ENCODE measurements at regions not wholly inside any gene's neighbourhood (a gene's known extent, or its start where the extent isn't known, plus 50 kb on each side); places are given as distances from the start of the nearest gene placed in this dataset.
"Not testable (repeated sequence)": the region's sequence is repeated elsewhere in the genome, so short reads cannot be mapped to it uniquely, and the experiment has no call there.

GRCh38 chr7:109835577-109835976 is 1255.3 kb upstream of the LRRN3 start:
- DNase-seq, result no peak

DNA sequence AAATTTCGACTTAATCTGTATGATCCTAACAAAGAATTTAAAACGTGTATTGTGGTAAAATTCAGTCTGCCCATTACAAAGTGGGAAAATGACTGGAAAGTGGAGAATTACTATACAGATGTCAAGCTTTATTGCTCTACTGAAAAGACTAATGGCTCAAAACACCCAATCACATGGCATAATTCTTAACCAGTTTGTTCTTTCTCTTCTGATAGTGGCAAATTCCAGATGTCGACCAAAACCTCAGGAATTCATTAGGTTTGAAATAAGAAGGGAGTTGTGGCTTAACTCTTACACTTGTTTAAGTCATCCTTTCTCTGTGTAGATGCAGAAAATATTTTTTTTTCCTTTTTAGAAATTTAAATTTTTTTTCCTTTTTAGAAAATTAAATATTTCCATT is 1254.9 kb upstream of the LRRN3 start:
- DNase-seq, result no peak

DNA sequence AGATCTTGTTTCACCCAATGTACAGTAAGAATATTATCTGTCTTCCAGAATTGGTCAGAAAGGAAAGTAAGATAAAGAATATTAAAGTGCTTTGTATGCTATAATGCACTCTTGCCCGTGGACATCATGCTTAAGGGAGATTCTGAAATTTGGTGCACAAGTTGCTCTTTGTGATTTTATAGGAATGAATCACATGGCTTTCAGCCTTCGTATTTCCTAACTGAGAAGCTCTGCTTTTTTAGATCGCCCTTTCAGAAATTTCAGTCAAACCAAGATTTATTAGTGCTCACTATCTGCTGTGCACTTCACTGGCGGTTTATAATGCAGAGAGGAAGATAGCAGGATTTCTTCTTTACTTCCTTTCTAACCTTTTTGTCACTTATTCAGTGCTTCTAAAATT is 1248.5 kb upstream of the LRRN3 start:
- DNase-seq, result no peak

DNA sequence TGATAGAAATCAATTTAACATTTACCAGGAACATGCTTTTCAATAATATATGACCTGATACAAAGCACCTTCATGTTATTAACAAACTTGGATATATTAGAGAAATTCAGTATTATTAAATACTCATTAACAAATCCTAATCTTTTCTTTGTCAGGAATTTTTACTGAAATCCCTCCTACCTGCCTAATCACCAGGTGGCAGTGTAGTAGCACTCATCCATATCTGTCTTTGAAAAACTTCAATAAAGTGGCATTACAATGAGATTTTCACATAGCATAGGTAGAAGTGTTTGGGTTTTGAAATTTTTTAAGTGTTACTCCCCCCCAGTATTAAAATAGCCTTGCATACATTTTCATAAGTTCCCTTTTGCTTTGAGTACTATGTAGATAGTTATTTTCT is 1246.6 kb upstream of the LRRN3 start:
- DNase-seq, result peak in 1 of 2 experiments; percentile 7

DNA sequence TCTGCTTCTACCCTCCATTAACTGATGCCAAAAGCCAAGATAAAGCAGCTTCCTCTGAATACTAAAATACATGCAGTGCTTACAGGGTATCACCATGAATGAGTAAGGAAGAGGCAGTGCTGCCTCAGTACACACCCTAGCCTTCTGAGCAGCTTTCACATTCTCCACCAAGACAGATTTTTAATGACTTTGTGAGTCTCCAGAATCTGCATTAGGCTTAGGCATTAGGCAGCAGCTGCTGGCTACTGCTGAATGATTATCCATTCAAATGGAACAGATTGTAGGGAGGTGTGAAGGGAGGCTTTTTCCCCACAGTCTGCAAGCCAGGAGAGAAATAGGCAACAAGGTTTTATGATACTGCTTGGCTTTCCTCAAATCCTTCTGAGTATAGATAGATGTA is 1226.7 kb upstream of the LRRN3 start:
- DNase-seq, result no peak

GRCh38 chr7:109868215-109868860 is 1222.6 kb upstream of the LRRN3 start:
- no peak for DNase-seq

DNA sequence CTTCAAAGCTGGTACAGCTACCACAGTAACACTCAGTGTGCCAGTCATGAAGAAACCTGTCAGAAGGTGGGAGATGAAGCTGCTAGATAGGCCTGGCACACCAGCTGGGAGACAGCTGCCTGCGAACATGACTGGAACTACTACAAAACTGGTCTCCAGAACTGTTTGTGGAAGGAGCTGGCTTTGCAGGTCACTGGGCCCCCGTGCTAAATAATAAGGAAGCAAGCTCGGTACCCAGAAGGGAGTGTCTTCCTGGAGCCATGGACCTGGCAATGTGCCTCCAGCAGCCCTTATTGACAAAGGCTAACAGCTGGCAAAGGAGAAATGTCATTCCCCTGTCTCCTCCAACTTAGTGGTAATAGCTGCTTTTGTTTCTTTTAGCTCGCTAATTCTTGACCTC is 1217.6 kb upstream of the LRRN3 start:
- peak; percentile 6 to 16 for DNase-seq

DNA sequence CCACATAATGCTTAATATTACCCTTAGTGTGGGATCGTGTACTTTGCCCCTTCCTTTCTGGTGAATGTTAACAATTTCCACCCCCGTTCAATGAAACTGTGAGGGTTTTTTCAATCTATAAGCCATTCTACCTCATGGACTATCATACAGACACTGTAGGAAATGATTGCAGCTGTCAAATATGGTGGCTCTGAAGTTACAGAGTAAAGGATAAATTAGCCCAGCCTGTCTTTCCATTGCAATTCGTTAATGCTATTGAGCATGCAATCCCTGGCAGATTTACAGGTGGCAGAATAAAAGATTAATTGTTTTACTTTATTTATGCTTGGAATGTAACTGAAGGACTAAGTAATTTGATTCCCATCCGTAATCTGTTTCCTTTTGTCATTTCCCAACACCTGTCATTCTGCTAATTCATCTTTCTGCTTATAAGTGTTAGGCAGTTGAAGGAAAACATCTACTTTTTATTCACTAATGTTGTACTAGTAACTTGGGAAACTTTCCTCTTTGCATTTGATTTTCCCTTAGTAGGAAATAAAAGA is 1211.6 kb upstream of the LRRN3 start:
- DNase-seq, result no peak

DNA sequence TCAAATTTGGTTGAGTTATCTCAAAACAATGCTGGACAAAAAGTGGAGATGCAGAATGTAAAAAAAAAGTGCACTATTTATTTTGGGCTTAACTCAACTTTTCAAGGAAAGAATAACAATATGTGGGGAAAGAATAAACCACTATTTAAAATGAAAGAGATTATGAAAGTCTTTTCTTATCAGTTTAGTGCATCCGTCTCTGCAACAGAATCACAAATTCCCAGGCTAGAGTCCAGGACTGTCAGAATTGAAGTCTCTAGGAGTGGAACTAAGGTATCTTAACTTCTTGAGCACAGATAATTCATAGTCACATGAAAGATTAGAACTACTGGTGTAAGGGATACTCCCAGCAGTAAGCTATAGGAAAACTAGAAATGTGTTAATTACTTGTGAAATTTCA is 1200.3 kb upstream of the LRRN3 start:
- no peak for DNase-seq

DNA sequence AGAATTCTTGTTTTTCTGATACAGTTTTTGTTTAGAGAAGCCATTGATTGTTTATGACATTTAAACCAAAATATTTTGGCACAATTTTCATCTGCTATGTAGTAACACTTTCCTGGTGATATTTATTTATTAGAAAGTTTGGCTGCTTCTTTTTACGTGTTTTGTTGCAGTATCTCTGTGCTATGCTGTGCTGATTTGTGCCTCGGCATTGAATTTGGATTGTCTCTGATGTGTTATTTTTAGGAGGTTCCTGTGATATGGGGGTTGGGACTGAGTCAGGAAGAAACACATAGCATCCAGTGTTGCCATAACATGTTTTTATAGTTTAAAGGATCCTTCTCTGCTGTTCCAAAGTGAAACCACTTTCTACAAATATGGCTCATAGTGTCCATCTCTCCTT is 1197.7 kb upstream of the LRRN3 start:
- DNase-seq, result no peak

GRCh38 chr7:109895536-109895935 is 1195.4 kb upstream of the LRRN3 start:
- no peak for DNase-seq

GRCh38 chr7:109901926-109902325 is 1189.0 kb upstream of the LRRN3 start:
- no peak for DNase-seq

DNA sequence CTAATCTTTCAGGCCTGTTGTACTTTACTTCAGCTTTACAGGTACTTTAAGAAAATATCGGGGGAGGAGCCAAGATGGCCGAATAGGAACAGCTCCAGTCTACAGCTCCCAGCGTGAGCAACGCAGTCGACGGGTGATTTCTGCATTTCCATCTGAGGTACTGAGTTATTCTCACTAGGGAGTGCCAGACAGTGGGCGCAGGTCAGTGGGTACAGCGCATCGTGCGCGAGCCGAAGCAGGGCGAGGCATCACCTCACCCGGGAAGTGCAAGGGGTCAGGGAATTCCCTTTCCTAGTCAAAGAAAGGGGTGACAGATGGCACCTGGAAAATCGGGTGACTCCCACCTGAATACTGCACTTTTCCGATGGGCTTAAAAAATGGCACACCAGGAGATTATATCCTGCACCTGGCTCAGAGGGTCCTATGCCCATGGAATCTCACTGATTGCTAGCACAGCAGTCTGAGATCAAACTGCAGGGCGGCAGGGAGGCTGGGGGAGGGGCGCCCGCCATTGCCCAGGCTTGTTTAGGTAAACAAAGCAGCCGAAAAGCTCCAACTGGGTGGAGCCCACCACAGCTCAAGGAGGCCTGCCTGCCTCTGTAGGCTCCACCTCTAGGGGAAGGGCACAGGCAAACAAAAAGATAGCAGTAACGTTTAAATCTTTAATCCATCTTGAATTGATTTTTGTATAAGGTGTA is 1185.4 kb upstream of the LRRN3 start:
- not testable (repeated sequence) for DNase-seq

- DNase-seq, result no peak
These were observed 1175.3 kb upstream of the LRRN3 start for GRCh38 chr7:109915670-109916069.

- DNase-seq, result no peak
These were observed 1164.2 kb upstream of the LRRN3 start for GRCh38 chr7:109926738-109927137.

- no peak for DNase-seq
These were observed 1160.9 kb upstream of the LRRN3 start for GRCh38 chr7:109930049-109930448.

DNA sequence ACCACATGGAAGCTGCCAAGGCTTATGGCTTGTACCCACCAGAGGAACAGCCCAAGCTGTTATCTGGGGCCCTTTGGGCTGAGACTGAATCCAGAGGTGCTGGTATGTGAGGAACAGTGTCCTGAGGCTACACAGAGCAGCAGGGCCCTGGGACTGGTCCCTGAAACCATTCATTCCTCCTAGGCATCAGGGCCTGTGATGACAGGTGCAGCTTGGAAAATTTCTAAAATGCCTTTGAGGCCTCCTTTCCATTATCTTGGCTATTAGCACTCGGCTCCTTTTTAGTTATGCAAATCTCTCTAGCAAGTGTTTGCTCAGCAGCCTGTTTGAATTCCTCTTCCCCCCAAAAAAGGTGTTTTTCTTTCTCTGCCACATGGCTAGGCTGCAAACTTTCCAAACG is 1151.7 kb upstream of the LRRN3 start:
- no peak for DNase-seq

DNA sequence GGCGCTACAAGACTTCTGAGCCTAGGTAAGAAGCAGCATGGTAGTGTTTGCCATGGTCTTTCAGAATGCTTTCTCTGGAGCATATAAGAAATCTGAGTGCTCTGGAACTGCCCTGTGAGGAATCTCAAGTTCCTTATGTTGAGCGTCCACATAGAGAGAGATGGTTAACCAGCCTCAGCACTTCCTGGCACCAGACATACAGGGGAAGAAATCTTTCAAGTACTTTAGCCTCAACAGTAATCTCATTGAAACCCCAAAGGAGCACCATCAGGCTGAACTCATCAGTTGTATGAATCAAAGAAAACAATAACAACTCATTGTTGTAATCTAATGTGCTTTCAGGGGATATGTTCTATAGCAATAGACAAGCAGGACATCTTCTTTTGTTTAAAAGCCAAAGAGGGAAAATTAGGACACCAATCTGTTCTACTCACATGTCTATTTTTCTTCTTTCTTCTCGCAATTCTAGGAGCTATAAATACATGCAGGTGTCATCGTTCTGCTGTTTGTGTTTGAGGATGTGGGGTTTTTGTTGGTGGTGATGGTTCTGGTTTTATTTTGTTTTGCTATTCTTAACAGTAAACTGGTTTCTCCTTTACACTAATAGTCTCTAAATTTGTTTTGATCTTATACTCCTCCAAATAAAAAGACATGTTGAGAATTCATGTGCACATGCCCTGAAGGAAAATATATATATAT is 1145.0 kb upstream of the LRRN3 start:
- DNase-seq, result no peak

DNA sequence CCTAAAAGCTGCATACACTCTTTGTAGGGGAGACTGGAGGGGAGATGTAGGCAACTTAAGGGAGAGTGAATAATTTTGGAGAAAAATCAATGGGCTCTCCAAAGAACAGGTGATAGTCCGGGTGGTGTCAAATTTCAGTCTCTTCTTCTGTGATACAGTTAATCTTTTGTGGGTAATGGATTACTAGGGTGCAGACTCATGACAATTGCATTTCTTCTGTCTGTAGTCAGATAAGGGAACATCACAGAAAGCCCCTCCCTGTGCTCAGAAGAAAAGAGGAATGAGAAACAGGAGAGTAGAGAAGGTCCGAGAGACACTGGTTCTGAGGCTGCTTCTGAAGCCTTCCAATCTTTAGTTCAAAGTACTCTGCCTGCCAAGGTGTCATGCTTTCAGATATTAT is 1140.7 kb upstream of the LRRN3 start:
- no peak for DNase-seq

DNA sequence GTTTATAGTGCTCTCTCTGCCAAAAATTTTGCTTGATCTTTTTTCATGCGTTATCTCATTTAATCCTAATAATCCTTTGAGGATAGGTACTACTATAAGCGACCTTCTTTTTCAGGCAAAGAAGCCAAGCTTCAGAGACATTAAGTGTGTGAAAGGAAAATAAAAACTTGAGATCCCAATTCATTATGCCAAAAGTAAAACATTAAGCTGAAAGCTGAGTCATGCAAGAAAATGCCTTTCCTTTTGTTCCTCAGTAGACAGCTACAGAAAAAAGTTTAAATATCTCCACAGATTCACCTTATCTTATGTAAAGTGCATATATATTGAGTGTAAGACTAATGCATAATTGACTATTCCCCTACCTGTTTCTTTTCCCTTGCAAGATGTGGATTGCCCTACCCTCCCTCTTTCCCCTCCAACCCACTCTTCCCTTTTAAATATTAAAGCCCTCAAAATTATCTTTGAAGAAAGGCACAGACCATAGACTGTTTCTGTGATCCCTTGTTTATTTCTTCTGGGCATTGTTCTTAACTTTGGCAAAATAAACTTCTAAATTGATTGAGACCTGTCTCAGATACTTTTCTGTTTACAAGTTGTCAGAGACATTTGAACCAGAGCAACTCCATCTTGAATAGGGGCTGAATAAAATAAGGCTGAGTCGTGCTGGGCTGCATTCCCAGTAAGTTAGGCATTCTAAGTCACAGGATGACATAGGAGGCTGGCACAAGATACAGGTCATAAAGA is 1139.9 kb upstream of the LRRN3 start:
- DNase-seq, result no peak

DNA sequence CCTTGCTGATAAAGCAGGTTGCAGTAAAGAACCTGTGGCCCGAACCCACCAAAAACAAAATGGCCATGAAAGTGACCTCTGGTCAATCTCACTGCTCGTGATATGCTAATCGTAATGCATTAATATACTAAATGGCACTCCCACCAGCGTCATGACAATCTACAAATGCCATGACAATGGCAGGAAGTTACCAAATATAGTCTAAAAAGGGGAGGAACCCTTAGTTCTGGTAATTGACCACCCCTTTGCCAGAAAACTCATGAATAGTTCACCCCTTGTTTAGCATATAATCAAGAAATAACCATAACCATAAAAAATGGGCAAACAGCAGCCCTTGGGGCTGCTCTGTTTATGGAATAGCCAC is 1139.4 kb upstream of the LRRN3 start:
- DNase-seq, result no peak

- no peak for DNase-seq
These were observed 1134.9 kb upstream of the LRRN3 start for GRCh38 chr7:109955986-109956385.

GRCh38 chr7:109956916-109957315 is 1134.0 kb upstream of the LRRN3 start:
- no peak for DNase-seq
